VCaP (cell line): ENCODE measurements at regions not wholly inside any gene's neighbourhood (a gene's known extent, or its start where the extent isn't known, plus 50 kb on each side); places are given as distances from the start of the nearest gene placed in this dataset.

Experiments used
- H3K27ac ChIP-seq: fragments of 450-650 bp; 2 replicates; pipeline ENCODE4 v1.5.1; 2017
- CTCF ChIP-seq: fragments of 450-650 bp; conservative IDR thresholded peaks from 2 replicates; pipeline ENCODE4 v1.5.1; 2017; ENCODE audit warnings: mild to moderate bottlenecking, moderate library complexity

GRCh38 chr13:31054632-31055031 is 107.1 kb downstream of the HSPH1 start:
- H3K27ac ChIP-seq: no peak overlapping the region
- no peak for TF ChIP-seq CTCF

GRCh38 chr13:31053896-31054295 is 107.8 kb downstream of the HSPH1 start:
- TF ChIP-seq CTCF: no peak

GRCh38 chr13:31053091-31053490 is 108.6 kb downstream of the HSPH1 start:
- H3K27ac ChIP-seq: no peak overlapping the region
- TF ChIP-seq CTCF: no peak

More at GRCh38 chr13:31053896-31054295, 107.8 kb downstream of the HSPH1 start:
- no peak overlapping the region for H3K27ac ChIP-seq

- no peak for TF ChIP-seq CTCF
- H3K27ac ChIP-seq: no peak overlapping the region
These were observed 109.2 kb downstream of the HSPH1 start for GRCh38 chr13:31052478-31052877.

GRCh38 chr13:31051999-31052398 is 109.7 kb downstream of the HSPH1 start:
- TF ChIP-seq CTCF: no peak
- no peak overlapping the region for H3K27ac ChIP-seq

GRCh38 chr13:31050486-31051400 is 111.0 kb downstream of the HSPH1 start:
- peak; percentile 33 for TF ChIP-seq CTCF
- H3K27ac ChIP-seq: no peak overlapping the region

GRCh38 chr13:31049833-31050232 is 111.9 kb downstream of the HSPH1 start:
- no peak for TF ChIP-seq CTCF

More at GRCh38 chr13:31049833-31050232, 111.9 kb downstream of the HSPH1 start:
- no peak overlapping the region for H3K27ac ChIP-seq
